Naive thymus-derived CD8-positive, alpha-beta T cell (primary cell): ENCODE measurements at regions not wholly inside any gene's neighbourhood (a gene's known extent, or its start where the extent isn't known, plus 50 kb on each side); places are given as distances from the start of the nearest gene placed in this dataset.
"Not testable (repeated sequence)": the region's sequence is repeated elsewhere in the genome, so short reads cannot be mapped to it uniquely, and the experiment has no call there.

Experiments
- ATAC-seq, 2 donors: fragments of 150-1000 bp; cut with Tn5 transposase in 1 of 2; sonication (Bioruptor Pico), chemical (Tn5 transposase) in 1 of 2; 1 replicate in 1 of 2; 2 replicates in 1 of 2; pipeline ENCODE4 v1.10.0; 2021; ENCODE audit warnings: mild to moderate bottlenecking in 2 of 2, moderate library complexity in 2 of 2
- POLR2A ChIA-PET: fragments of 350-600 bp; sonication (Branson Sonifier 250); formaldehyde crosslinking; loops from one replicate; lab custom pipeline; 2021; ENCODE audit warnings: antibody characterized with exemption; lab: Charles Lee
- DNase-seq, 10 donors: peaks; one replicate each; pipeline versions ENCODE4 v3.0.0 to v3.0.0-alpha.2; 2020 to 2022
- H3K27ac Mint-ChIP-seq, 10 donors: one replicate each; pipeline ENCODE4 v1.8.0; 2020 to 2022; ENCODE audit warnings: mild to moderate bottlenecking in 10 of 10, mixed read lengths in 10 of 10, moderate library complexity in 4 of 10, inconsistent platforms in 1 of 10
- H3K27me3 Mint-ChIP-seq, 5 donors: one replicate each; pipeline ENCODE4 v1.8.0; 2021 to 2022; ENCODE audit warnings: mixed read lengths in 5 of 5
- H3K36me3 Mint-ChIP-seq, 3 donors: one replicate each; pipeline ENCODE4 v1.8.0; 2020 to 2022; ENCODE audit warnings: mixed read lengths in 3 of 3, mild to moderate bottlenecking in 2 of 3, inconsistent platforms in 1 of 3
- H3K4me1 Mint-ChIP-seq, 4 donors: one replicate each; pipeline ENCODE4 v1.8.0; 2021 to 2022; ENCODE audit warnings: mixed read lengths in 4 of 4
- H3K4me3 Mint-ChIP-seq, 10 donors: one replicate each; pipeline ENCODE4 v1.8.0; 2020 to 2022; ENCODE audit warnings: mild to moderate bottlenecking in 10 of 10, mixed read lengths in 10 of 10, moderate library complexity in 6 of 10, inconsistent platforms in 1 of 10
- H3K9me3 Mint-ChIP-seq, 9 donors: one replicate each; pipeline ENCODE4 v1.8.0; 2020 to 2022; ENCODE audit warnings: mixed read lengths in 9 of 9, mild to moderate bottlenecking in 3 of 9, inconsistent platforms in 1 of 9, moderate library complexity in 1 of 9

- no peak for ATAC-seq
- H3K36me3 Mint-ChIP-seq = no peaks in the 10 kb centered on the region
- POLR2A ChIA-PET = no interaction called here
- peaks cover 0 to 17% (median 0%) of the 10 kb centered on the region in 9 donors for H3K9me3 Mint-ChIP-seq
- H3K27ac Mint-ChIP-seq = no peak overlapping the region
- H3K4me1 Mint-ChIP-seq = no peaks in the 10 kb centered on the region
- no peak overlapping the region for H3K4me3 Mint-ChIP-seq
- no peaks in the 10 kb centered on the region for H3K27me3 Mint-ChIP-seq
- DNase-seq = no peak
Observed at GRCh38 chr4:137384476-137384875, 147.8 kb downstream of the PCDH18 start.

GRCh38 chr4:137378821-137379220, 153.5 kb downstream of the PCDH18 start:
- Mint-ChIP-seq H3K4me1 (no peaks in the 10 kb centered on the region), H3K27me3 (no peaks in the 10 kb centered on the region), H3K4me3 (no peak overlapping the region), H3K36me3 (no peaks in the 10 kb centered on the region), H3K9me3 (peaks cover 0 to 26% (median 2%) of the 10 kb centered on the region in 9 donors), H3K27ac (no peak overlapping the region)
- DNase-seq (no peak), ATAC-seq (no peak)
- POLR2A ChIA-PET = no interaction called here

GRCh38 chr4:137378393-137378792, 153.9 kb downstream of the PCDH18 start:
- H3K27ac Mint-ChIP-seq = no peak overlapping the region
- POLR2A ChIA-PET = no interaction called here
- DNase-seq (no peak), ATAC-seq (no peak)
- H3K9me3 Mint-ChIP-seq = peaks cover 0 to 26% (median 3%) of the 10 kb centered on the region in 9 donors
- H3K36me3 Mint-ChIP-seq = no peaks in the 10 kb centered on the region
- no peak overlapping the region for H3K4me3 Mint-ChIP-seq
- H3K4me1 Mint-ChIP-seq = no peaks in the 10 kb centered on the region
- no peaks in the 10 kb centered on the region for H3K27me3 Mint-ChIP-seq

GRCh38 chr4:137376312-137376711, 156.0 kb downstream of the PCDH18 start:
- no peak for ATAC-seq
- H3K4me1 Mint-ChIP-seq = no peaks in the 10 kb centered on the region
- no peaks in the 10 kb centered on the region for H3K36me3 Mint-ChIP-seq
- no peak overlapping the region for H3K4me3 Mint-ChIP-seq
- no peaks in the 10 kb centered on the region for H3K27me3 Mint-ChIP-seq
- POLR2A ChIA-PET = no interaction called here
- peaks cover 0 to 33% (median 3%) of the 10 kb centered on the region in 9 donors for H3K9me3 Mint-ChIP-seq
- DNase-seq = no peak
- H3K27ac Mint-ChIP-seq = no peak overlapping the region

GRCh38 chr4:137375111-137375850, 157.0 kb downstream of the PCDH18 start:
- peaks cover 0 to 33% (median 3%) of the 10 kb centered on the region in 9 donors for H3K9me3 Mint-ChIP-seq
- H3K27me3 Mint-ChIP-seq = no peaks in the 10 kb centered on the region
- H3K36me3 Mint-ChIP-seq = no peaks in the 10 kb centered on the region
- H3K27ac Mint-ChIP-seq = no peak overlapping the region
- POLR2A ChIA-PET = no interaction called here
- H3K4me3 Mint-ChIP-seq = no peak overlapping the region
- no peak for ATAC-seq
- H3K4me1 Mint-ChIP-seq = no peaks in the 10 kb centered on the region
- no peak for DNase-seq

DNA sequence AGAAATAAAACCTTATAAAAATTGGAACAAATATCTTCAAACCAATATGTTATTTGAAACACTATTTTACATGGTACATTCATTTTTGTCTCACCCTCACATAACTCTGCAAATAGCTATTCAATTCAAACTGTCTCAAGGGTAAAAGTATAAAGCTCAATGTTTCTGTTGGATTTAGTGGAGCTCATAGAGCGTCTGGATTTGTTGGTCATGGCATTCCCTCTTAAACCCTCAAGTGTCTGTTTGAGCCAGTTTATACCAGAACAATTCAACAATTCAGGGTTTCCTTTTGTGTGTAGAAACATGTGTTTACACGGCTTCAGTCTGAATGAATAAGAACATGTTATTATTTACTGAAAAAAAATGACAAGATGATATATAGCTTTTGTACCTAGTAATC, 161.6 kb downstream of the PCDH18 start:
- POLR2A ChIA-PET = no interaction called here

DNA sequence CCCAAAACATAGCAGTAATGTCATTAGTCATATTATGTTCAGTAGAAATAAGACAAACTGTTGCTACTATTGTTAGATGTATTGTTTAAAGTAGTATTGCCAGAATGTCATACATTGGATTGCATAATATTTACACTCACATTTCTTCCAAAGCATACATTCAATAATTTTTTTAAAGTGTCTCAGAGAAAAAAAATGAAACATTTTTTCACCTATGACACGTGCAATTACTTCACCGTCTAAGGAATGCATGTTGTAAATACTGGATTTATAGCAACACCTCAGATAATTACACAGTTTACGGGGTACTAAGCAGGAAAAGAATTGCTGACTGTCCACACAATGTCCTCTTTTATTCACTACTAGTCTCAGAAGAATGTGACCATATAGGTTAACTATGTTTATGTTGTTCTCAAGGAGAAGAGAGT, 162.1 kb downstream of the PCDH18 start:
- POLR2A ChIA-PET = no interaction called here
- ATAC-seq = no peak
- H3K27ac Mint-ChIP-seq = no peak overlapping the region

More for the DNA sequence above, 161.6 kb downstream of the PCDH18 start:
- peaks cover 0 to 22% (median 2%) of the 10 kb centered on the region in 9 donors for H3K9me3 Mint-ChIP-seq
- no peaks in the 10 kb centered on the region for H3K36me3 Mint-ChIP-seq
- H3K27me3 Mint-ChIP-seq = no peaks in the 10 kb centered on the region
- no peak overlapping the region for H3K4me3 Mint-ChIP-seq
- no peak for ATAC-seq
- no peaks in the 10 kb centered on the region for H3K4me1 Mint-ChIP-seq
- H3K27ac Mint-ChIP-seq = no peak overlapping the region
- no peak for DNase-seq

GRCh38 chr4:137367620-137368019, 164.7 kb downstream of the PCDH18 start:
- POLR2A ChIA-PET = no interaction called here
- Mint-ChIP-seq H3K27me3 (no peaks in the 10 kb centered on the region), H3K27ac (no peak overlapping the region), H3K36me3 (no peaks in the 10 kb centered on the region), H3K4me1 (no peaks in the 10 kb centered on the region), H3K9me3 (peaks cover 0 to 13% (median 2%) of the 10 kb centered on the region in 9 donors), H3K4me3 (no peak overlapping the region)
- no peak for DNase-seq
- ATAC-seq = no peak

More for the DNA sequence above, 162.1 kb downstream of the PCDH18 start:
- H3K27me3 Mint-ChIP-seq = no peaks in the 10 kb centered on the region
- H3K9me3 Mint-ChIP-seq = peaks cover 0 to 22% (median 2%) of the 10 kb centered on the region in 9 donors
- no peaks in the 10 kb centered on the region for H3K36me3 Mint-ChIP-seq
- no peaks in the 10 kb centered on the region for H3K4me1 Mint-ChIP-seq
- H3K4me3 Mint-ChIP-seq = no peak overlapping the region
- no peak for DNase-seq

DNA sequence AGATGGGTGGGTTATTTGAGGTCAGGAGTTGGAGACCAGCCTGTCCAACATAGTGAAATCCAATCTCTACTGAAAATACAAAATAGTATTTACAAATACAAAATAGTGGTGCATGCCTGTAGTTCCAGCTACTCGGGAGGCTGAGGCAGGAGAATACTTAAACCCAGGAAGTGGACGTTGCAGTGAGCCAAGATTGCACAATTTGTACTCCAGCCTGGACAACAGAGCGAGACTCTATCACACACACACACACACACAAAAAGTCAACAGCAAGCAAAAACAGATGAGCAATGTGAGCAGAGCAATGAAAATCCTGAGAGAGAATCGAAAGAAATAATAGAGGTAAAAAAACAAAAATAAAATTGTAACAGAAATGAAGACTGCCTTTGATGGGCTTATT, 168.8 kb downstream of the PCDH18 start:
- H3K4me1 Mint-ChIP-seq = no peaks in the 10 kb centered on the region
- peaks cover 0 to 10% (median 0%) of the 10 kb centered on the region in 9 donors for H3K9me3 Mint-ChIP-seq
- ATAC-seq = no peak
- H3K4me3 Mint-ChIP-seq = no peak overlapping the region
- H3K36me3 Mint-ChIP-seq = no peaks in the 10 kb centered on the region
- POLR2A ChIA-PET = no interaction called here
- H3K27me3 Mint-ChIP-seq = no peaks in the 10 kb centered on the region
- no peak for DNase-seq
- no peak overlapping the region for H3K27ac Mint-ChIP-seq

DNA sequence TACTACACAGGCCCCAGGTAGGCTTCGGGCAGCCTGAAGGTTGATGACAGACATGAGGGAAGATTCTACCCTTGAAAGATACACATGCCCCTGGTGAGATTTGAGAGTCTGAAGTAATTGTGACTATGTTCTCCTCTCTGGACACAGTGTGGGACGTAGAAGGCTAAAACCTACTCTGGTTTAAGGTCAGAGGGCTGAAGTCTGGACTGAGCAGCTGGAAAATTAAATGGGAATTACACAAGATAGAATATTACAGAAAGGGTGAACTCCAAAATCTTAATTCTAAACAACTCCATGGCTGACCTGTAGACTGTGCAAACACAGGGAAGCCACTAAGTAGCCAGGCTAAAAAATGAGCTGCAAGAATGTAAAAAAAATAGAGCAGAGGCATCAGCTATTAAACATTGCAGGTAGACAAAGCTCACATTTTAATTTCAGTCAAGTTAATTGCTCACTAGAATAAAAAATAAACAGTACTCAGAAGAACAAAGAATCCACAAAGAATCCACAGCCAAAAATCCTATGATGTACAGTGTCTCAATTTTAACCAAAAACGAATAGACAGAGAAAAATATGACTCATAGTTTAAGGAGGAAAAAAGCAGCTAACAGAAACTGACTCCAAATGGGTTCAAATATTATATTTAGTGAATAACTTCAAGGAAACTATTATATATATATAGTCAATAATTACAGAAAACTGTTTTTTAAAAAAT, 170.4 kb downstream of the PCDH18 start:
- H3K36me3 Mint-ChIP-seq = no peaks in the 10 kb centered on the region
- no peak for DNase-seq
- POLR2A ChIA-PET = no interaction called here
- H3K27ac Mint-ChIP-seq = no peak overlapping the region
- no peak overlapping the region for H3K4me3 Mint-ChIP-seq
- no peak for ATAC-seq
- H3K9me3 Mint-ChIP-seq = peaks cover 0 to 12% (median 0%) of the 10 kb centered on the region in 9 donors
- H3K4me1 Mint-ChIP-seq = no peaks in the 10 kb centered on the region
- H3K27me3 Mint-ChIP-seq = no peaks in the 10 kb centered on the region

GRCh38 chr4:137360761-137361160, 171.5 kb downstream of the PCDH18 start:
- H3K4me3 Mint-ChIP-seq = no peak overlapping the region
- POLR2A ChIA-PET = no interaction called here

GRCh38 chr4:137359691-137360315, 172.5 kb downstream of the PCDH18 start:
- no peak for ATAC-seq
- H3K27me3 Mint-ChIP-seq = no peaks in the 10 kb centered on the region
- no peaks in the 10 kb centered on the region for H3K4me1 Mint-ChIP-seq
- no peak overlapping the region for H3K27ac Mint-ChIP-seq
- H3K9me3 Mint-ChIP-seq = peaks cover 0 to 24% (median 6%) of the 10 kb centered on the region in 9 donors
- POLR2A ChIA-PET = no interaction called here
- DNase-seq = no peak
- H3K4me3 Mint-ChIP-seq = no peak overlapping the region
- H3K36me3 Mint-ChIP-seq = no peaks in the 10 kb centered on the region

More at GRCh38 chr4:137360761-137361160, 171.5 kb downstream of the PCDH18 start:
- no peak for DNase-seq
- H3K4me1 Mint-ChIP-seq = no peaks in the 10 kb centered on the region
- H3K27ac Mint-ChIP-seq = no peak overlapping the region
- H3K9me3 Mint-ChIP-seq = peaks cover 0 to 15% (median 4%) of the 10 kb centered on the region in 9 donors
- no peak for ATAC-seq
- no peaks in the 10 kb centered on the region for H3K36me3 Mint-ChIP-seq
- no peaks in the 10 kb centered on the region for H3K27me3 Mint-ChIP-seq

DNA sequence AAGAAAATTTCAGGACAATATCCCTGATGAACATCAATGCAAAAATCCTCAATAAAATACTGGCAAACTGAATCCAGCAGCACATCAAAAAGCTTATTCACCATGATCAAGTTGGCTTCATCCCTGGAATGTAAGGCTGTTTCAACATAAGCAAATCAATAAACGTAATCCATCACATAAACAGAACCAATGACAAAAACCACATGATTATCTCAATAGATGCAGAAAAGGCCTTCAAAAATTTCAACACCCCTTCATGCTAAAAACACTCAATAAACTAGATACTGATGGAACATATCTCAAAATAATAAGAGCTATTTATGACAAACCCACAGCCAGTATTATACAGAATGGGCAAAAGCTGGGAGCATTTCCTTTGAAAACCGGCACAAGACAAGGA, 177.7 kb downstream of the PCDH18 start:
- H3K36me3 Mint-ChIP-seq, ATAC-seq, POLR2A ChIA-PET, H3K4me3 Mint-ChIP-seq, DNase-seq, H3K4me1 Mint-ChIP-seq, H3K27ac Mint-ChIP-seq, H3K27me3 Mint-ChIP-seq: not testable (repeated sequence)
- peaks cover 5 to 44% (median 25%) of the 10 kb centered on the region in 9 donors for H3K9me3 Mint-ChIP-seq
